HG03175 (cell line): ENCODE measurements at regions not wholly inside any gene's neighbourhood (a gene's known extent, or its start where the extent isn't known, plus 50 kb on each side); places are given as distances from the start of the nearest gene placed in this dataset.

Experiments
- ATAC-seq: cut with Tn5 transposase; IDR thresholded peaks from one replicate; pipeline ENCODE4 v1.9.1; 2021; ENCODE audit warnings: mild to moderate bottlenecking, moderate library complexity; ENCODE audit not compliant: unreplicated experiment

DNA sequence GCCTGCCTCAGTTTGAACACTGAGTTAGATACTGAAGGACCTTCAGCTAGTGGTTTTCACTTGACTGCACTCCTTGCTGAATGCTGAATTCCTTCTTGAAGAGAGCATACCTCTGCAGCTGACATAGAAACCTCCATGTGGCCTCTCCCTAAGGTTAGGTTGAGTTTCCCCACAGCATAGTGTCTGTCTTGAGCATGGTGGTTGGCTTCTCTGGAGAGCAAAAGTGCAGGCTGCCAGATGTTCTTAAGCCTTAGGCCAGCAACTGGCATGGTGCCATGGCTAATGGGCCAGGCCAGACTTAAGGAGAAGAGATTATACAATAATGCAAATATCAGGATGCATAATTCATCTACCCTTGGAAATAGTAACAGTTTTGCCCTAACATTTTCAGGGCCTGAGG, 545.6 kb upstream of the ZNF385D start:
- no peak for ATAC-seq

DNA sequence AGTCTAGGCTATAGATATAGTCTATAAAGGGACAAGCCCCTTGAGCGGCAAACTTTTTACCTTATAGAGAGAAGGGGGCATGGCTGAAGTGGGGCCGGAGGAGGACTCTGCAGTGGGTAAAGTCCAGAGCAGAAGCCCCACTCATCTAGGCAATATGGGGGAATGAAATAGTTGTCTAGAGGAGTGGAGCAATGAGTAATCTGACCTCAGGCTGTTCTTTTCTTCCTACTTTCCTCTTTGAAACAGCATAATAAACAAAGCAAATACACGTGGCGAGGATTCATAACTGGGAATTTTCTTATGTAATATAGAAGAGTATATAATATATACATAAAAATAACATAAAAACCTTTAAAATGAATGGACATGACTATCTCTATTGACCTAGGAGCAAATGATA, 546.4 kb upstream of the ZNF385D start:
- no peak for ATAC-seq

DNA sequence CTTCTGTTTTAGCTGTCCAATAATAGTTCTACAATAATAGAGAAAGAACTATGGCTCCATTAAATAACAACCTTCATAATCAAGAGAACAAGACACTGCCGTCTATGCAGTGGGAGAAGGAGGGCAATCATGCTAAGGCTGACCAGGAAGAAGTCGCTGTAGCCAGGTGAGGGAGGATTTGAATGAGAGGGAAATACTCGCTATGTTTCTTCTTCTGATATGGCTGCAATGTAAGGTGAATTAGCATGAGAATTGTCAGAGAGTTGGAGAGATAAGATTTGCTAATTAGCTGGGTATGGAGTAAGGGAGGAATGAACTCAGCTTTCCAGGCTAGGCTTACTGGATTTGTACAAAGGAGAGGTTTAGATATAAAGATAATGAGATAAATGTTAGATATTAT, 555.4 kb upstream of the ZNF385D start:
- ATAC-seq: no peak

DNA sequence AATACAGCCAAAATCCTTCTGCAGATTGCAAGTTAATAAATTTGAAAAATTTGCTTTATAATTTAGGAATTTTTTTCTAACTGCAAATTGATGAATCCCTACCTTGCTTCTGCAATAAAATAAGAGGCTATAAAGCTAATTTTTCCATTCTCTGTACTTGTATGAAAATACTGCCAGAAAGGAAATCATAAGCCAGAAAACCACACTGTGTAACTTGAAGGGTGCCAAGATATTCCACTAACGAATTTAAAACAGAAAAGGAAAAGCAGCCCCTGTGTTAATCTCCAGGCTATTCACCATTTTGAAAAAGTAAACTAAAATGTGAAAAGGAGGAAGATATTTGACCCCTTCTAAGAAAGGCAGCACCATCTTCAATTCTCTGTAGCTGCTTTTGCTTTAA, 557.9 kb upstream of the ZNF385D start:
- no peak for ATAC-seq

DNA sequence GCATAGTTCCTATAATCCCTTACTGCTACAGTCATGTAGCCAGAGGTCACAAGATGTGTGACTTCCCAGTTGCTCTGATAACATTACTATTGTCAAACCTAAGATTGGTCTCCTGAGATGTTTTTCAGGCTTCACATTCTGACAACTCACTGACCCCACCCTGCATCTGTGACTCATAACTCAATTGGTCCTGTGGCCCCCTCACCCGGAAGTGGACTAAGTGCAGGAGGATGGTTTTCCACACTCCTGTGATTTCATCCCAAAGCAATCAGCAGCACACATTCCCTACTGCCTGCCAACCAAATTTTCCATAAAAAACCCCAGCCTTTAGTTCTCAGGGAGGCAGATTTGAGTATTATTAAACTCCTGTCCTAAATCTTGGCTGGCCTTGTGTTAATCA, 564.9 kb upstream of the ZNF385D start:
- no peak for ATAC-seq

DNA sequence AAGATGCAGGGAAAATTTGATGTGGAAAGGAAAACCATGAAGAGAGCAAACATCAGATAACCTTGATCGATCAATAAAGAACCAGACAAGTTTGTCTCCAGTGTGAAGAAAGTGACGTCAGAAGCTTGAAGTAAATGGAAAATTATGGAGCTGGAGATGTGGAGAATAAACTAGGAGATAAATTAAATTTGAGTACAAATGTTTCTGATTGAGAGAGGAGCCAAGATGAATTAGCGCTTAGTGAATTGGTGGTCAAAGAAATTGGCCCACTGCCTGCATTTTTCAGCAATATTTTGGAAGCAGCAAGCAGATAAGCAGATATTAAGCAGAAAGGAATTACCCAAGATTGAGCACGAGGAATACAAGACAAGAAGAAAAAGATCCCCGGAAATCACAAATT, 567.3 kb upstream of the ZNF385D start:
- ATAC-seq: no peak

DNA sequence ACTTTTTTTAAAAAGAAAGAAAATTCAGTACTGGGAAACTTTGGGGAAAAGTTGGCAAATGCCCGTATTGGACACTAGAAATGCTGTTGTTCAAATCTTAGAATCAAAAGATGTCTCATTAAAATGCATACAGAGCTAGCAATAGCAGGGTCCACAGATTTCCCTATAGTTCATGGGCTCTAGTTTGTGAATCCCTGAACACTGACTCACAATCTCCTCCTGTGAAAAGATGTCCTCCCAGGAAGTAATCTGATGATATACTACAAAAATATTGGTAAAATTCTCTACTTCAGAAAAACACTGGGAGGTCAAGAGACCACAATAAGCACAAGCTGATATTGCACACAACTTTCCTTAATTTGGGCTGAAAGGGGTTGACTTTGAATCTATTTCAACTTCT, 568.4 kb upstream of the ZNF385D start:
- no peak for ATAC-seq

DNA sequence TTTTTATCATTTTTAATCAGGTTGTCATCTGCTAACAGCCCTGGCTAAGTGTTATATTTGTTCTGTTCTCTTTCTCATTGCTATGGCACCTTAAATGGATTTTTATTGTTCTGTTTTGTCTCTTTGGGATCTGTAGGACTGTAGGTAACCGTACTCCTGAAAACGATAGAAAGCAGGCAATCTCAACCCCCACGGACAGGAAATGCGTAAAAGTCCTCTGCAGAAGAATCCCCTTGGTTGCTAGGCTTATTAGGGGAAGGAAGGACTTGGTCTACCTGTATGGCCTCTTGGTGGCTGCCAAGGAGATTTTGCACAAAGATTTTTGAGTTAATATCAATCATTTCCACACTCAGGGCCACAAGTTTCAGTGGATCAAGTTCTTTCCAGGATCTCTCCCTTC, 571.9 kb upstream of the ZNF385D start:
- ATAC-seq: no peak

DNA sequence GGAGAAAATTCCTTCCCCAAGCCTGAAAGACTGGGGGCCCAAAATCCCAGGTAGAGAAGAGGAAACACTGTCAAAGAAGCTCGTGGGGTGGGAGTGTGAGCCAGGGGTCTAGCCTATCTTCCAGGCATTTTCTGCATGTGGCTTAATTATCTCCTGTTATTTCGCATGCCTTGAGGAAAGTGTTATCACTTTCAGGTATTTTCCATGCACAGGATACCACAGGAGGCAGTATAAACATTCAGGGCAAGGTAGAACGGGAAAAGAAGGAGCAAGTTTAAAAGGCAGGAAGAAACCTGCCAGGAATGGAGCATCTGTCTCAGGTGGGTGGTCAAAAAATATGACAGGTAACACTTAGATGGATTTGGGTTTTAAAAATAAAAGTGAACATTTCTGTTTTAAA, 575.3 kb upstream of the ZNF385D start:
- ATAC-seq: no peak

DNA sequence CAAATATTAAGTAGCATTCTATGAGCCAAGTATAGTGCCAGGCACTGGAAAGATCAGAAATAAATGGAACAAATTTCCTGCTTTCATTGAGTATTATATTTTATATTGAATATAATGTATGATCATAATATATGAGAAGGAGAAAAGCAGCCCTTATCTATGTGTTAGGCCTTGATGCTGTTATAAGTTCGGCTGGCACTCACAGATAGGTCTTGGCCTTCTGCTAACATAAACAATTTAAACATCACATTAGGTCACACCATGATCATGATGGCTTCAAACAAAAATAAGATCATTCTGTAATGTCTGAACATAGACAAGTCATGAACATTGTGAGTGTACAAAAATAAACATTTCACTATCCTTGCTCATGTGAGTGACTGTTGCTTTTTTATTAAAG, 584.0 kb upstream of the ZNF385D start:
- ATAC-seq: no peak

DNA sequence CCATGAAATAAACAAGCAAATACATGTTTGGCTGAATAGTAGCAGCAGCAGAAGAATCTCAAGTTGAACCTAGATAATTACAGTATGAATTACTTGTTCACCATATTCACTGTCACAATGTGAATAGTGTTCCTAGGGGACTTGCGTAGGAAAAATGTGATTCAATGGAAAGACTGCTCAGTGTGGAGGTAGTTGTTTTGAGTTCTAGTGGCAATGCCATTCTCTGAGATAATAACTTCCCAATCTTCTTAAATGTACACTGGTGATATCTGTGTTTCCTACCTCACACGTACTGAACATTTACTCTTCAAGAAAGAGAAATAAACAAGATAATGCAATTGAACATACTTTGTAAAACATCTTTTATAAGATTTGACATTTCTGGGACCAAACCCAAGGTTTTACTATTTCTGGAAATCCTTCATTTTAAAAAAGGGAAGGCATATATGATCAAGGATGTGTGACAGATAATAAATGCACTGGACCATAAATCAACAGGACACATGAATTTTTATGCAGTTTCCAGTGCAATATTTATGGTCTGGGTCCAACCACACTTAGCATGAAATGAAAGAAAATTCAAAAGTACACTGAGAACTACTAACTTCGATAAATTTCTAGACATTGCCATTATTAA, 598.3 kb upstream of the ZNF385D start:
- no peak for ATAC-seq

DNA sequence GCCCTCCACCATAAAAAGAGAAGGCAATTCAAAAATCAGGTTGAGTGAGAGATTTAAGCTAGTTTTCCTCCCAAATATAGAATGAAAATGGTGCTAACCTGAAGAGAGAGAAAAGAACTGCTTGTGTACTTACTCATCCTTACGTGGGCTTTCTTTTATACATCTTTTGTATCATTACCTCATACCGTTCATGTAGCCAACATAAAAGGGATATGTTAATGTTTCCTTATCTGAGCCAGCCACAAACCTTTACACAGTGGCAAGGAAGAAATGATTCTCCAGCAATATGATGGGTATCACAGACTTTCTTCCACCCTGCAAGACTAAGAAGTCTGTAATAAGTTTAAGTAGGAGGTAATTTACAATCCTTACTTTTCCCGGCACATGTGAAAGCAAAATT, 600.8 kb upstream of the ZNF385D start:
- ATAC-seq: no peak

DNA sequence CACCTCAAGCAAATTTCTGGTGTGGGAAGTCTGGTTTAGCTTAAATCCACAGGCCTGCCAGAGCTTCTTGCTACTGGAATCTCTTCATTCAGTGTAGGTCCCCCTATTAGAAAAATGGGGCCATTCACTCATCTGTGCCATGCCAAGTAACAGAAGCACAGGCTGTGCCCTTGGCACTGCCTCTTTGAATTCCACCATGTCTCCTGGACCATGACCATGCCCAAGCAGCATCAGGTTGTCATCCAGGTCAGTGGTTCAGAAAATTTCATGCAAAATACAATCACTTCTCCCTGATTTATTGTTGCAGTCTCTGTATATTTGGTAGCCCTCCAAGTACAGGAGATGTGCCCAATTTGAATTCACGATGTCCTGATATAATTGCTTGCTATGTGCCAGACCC, 602.1 kb upstream of the ZNF385D start:
- no peak for ATAC-seq

DNA sequence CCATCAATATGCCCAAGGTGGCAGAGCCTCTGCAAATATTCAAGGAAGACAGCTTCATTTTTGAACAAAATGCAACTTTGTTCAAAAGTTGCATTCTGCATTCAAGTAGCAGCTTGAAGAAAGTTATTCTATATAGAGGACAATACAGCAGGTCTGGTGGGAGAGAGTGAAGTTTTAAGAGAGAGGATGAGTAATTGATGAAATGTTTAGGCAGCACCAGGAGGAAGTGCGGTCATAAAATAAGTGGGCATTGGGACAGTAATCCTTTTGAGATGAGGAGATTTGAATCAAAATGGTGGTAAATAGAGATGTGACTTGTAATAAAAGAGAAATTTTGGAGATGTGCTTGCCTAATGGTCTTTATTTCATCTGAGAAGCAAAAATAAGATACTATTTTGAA, 607.3 kb upstream of the ZNF385D start:
- ATAC-seq: no peak

DNA sequence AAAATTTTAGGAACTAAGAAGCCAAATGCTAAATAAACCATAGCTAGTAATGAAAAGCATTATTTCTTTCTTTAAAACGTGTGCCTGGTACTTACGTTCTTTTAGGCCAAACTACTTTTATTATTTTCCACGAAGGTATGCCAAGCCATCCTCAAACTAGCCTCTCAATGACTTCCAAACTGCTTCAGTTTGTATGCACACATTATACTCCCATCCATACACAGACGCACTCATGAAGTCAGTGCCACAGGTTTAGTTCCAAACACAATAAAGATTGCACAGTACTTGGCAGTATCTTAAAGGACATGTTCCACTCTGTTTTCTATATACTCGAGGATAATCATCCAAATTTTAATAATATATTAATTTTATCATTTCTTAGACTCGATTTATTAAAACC, 609.2 kb upstream of the ZNF385D start:
- no peak for ATAC-seq

DNA sequence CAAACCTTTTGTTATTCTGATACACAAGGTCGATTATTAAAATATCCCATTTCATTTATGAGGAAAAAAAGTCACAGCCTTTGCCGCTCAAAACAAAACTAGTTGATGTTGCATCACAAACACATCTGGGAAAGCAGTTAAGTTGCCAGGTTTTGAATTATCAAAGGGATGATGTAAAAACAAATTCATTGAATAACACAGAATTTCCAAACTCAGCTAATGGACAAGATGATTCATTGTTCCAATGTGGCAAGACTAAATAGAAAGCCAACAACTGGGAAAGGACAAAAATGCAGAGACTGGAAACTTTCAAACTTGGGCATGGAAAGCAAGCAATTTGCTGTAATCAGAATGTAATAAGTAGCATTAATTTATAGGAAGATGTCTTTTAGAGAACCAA, 610.0 kb upstream of the ZNF385D start:
- ATAC-seq: no peak

DNA sequence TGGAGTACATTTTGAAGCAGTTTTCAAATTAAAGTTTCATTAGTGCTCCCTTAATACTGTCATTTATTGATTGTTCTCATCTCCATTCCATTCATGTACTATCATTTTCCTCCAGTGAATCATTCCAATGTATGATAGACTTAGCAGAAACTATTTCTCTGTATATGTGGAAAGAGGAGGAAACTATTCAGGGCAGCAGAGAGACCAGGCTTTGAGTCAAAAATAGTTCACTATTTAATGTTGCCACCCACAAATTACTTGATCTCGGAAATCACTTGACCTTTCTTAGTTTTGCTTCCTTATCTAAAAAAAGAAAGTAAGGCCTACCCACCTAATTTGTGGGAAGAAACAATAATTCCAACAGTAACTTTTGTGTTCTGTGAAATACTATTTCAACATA, 610.5 kb upstream of the ZNF385D start:
- no peak for ATAC-seq

DNA sequence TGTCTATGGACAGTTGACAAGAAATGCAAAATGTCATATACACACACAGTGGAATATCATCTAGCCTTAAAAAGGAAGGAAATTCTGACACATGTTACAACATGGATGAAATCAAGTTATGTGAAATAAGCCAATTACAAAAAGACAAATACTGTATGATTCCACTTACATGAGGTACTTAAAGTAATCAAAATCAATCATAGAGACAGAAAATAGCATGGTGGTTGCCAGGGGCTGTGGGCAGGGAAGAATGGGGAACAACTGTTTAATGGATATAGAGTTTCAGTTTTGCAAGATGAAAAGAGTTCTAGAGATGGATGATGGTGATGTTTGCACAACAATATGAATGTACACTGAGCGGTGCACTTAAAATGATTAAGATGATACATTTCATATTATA, 613.8 kb upstream of the ZNF385D start:
- ATAC-seq: no peak

DNA sequence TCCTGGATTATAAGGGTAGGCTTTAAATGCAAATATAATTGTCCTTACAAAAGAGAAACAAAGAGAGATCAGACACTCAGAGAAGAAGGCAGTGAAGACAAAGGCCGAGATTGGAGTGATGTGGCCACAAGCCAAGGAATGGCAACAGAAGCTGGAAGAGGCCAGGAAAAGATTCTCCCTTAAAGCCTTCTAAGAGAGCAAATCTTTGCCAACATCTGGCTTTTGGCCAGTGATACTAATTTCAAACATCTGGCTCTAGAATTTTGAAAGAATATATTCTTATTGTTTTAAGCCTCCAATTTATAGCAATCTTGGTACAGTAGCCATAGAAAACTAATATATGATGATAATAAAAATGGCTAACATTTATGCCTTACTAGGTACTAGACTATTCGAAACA, 615.8 kb upstream of the ZNF385D start:
- no peak for ATAC-seq

DNA sequence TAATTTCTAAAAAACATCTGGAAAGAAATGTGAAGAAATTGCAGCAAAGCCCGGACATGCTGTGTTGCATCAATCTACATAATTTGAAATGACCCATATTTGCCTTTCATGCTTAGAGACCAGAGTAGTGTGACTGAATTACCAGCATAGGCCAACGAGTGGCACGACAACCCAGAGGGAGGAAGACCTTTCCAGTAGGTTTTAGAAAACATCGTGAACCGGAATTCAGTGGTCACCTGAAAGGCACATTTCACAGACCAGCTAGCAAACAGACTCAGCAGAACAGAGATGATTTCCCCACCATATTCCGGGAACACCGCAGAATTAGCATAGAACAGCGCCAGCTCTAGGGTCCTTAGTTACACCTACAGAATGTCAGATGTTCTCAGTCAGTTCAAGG, 620.0 kb upstream of the ZNF385D start:
- ATAC-seq: no peak

DNA sequence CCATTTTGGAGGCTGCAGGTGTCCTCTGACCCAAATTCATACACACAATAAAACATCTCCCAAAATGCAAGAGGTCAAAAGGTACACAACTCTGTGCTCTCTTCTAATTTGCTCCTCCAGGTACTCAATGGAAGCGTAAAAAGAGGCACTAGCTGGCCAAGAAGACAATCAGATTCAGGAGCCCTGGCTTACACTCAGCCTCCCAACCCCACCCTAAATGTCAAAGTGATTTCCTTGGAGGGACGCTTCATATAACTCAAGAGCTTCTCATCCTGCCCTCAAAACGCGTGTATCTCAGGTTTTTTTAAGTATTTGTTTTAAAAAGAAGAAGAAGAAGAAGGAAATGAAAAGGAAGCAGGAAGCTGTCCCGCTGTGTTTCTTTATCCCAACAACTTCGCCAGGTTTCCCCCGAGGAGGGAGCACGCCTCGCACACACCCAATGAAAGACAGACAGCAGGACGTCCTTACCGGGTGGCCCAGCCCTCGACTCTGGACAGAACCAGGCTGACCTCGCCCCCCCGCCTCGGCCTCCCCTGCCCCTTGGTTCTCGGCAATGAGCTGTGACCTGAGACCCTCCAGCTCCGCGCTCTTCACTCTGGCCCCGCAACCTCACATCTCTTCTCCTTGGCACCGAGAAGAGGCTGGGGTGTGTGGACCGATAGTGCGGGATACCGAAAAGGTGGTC, 620.7 kb upstream of the ZNF385D start:
- no peak for ATAC-seq

DNA sequence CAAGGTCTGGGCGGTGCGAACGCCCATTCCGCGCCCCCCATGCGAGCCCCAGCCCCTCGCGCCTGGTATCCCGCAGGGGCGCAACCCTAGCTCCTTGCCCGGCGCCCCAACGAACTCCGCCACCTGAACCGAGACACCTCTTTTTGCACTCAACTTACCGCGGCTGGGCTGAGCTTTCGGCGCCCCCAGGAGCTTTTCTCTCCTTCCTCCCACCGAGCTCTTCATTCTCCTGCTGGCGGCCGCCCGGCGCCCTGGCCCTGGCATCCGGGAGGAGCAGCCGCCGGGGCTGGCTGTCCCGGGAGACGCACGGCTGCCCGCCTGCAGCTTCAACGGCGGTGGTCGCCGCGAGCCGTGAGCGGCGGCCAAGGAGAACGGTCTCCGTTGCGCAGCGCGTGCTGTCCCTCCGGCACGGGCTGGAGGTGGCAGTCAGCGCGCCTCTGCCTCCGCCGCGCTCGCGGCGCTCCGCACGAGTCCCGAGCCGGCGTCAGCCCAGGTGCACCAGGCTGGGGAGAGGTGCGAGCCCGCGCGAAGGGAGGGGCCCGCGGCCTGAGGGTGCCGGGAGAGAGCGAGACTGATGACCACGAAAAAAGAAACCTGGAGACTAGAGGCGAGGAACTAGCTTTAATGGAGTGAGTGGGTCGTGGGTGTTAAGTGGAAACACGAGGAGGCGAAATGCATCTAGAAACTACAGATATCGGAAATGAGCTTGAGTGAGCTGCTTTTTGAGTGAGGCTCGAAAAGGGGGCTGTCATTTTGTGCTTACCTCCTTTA, 621.5 kb upstream of the ZNF385D start:
- no peak for ATAC-seq
